ENCODE measurements at regions not wholly inside any gene's neighbourhood (a gene's known extent, or its start where the extent isn't known, plus 50 kb on each side); places are given as distances from the start of the nearest gene placed in this dataset.

DNA sequence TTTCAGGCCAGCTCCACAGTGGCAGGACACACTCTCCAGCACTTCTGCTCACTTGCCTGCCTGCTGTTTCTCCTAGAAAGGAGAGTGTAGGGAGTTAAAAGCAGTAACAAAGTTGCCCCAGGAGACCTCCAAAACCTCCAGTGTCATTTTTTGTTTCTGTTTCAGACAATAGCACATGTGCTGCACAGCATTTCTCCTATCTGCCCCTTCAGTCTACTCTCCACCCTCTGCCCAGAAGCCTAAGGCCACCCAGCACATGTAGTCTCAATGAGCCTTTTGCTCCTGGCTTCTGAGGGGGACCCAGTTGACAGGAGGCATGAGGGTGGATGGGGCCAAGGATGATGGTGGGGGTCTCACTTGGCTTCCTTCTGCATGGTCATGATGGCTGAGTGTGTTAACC lies 329.6 kb upstream of the CLNK start:
- ATAC-seq: no peak
- Mint-ChIP-seq H3K4me3 (no peak overlapping the region), H3K4me1 (no peaks in the 10 kb centered on the region), H3K36me3 (peaks cover 43% of the 10 kb centered on the region), H3K27me3 (ENCODE audit: low read depth) (peaks cover 3% of the 10 kb centered on the region; the same call in 1 of the 2 replicates), H3K27ac (no peak overlapping the region), H3K9me3 (peaks cover 52% of the 10 kb centered on the region)
- CTCF ChIA-PET: no interaction called here
- DNase-seq (ENCODE audit: low spot score): no peak
- TF ChIP-seq ELF4 (CRISPR knock-in tag; IDR thresholded peaks at IDR 0.05; ENCODE audit: low read depth): no peak
- no peak for TF ChIP-seq ZNF138 (CRISPR knock-in tag; conservative IDR thresholded peaks at IDR 0.05)
- TF ChIP-seq TP53 (CRISPR knock-in tag; IDR thresholded peaks at IDR 0.05): no peak
- TF ChIP-seq, protein P1, sequence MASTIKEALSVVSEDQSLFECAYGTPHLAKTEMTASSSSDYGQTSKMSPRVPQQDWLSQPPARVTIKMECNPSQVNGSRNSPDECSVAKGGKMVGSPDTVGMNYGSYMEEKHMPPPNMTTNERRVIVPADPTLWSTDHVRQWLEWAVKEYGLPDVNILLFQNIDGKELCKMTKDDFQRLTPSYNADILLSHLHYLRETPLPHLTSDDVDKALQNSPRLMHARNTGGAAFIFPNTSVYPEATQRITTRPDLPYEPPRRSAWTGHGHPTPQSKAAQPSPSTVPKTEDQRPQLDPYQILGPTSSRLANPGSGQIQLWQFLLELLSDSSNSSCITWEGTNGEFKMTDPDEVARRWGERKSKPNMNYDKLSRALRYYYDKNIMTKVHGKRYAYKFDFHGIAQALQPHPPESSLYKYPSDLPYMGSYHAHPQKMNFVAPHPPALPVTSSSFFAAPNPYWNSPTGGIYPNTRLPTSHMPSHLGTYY (CRISPR knock-in tag; IDR thresholded peaks at IDR 0.05): no peak
- TF ChIP-seq TEAD4 (CRISPR knock-in tag; IDR thresholded peaks at IDR 0.05): no peak
- no peak for TF ChIP-seq NFYB (CRISPR knock-in tag; conservative IDR thresholded peaks at IDR 0.05; ENCODE audit: low read depth)
- no peak for TF ChIP-seq CDX4 (CRISPR knock-in tag; IDR thresholded peaks at IDR 0.05; ENCODE audit: borderline replicate concordance)
- no peak for TF ChIP-seq ZBTB43 (CRISPR knock-in tag; IDR thresholded peaks at IDR 0.05)
- TF ChIP-seq MXD4 (CRISPR knock-in tag; IDR thresholded peaks at IDR 0.05; ENCODE audit: borderline replicate concordance): no peak
- no peak for TF ChIP-seq IRF2 (CRISPR knock-in tag; IDR thresholded peaks at IDR 0.05; ENCODE audit: borderline replicate concordance, low read depth)
- TF ChIP-seq, protein P2, sequence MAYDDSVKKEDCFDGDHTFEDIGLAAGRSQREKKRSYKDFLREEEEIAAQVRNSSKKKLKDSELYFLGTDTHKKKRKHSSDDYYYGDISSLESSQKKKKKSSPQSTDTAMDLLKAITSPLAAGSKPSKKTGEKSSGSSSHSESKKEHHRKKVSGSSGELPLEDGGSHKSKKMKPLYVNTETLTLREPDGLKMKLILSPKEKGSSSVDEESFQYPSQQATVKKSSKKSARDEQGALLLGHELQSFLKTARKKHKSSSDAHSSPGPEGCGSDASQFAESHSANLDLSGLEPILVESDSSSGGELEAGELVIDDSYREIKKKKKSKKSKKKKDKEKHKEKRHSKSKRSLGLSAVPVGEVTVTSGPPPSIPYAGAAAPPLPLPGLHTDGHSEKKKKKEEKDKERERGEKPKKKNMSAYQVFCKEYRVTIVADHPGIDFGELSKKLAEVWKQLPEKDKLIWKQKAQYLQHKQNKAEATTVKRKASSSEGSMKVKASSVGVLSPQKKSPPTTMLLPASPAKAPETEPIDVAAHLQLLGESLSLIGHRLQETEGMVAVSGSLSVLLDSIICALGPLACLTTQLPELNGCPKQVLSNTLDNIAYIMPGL (CRISPR knock-in tag; IDR thresholded peaks at IDR 0.05): no peak
- TF ChIP-seq, protein P3, sequence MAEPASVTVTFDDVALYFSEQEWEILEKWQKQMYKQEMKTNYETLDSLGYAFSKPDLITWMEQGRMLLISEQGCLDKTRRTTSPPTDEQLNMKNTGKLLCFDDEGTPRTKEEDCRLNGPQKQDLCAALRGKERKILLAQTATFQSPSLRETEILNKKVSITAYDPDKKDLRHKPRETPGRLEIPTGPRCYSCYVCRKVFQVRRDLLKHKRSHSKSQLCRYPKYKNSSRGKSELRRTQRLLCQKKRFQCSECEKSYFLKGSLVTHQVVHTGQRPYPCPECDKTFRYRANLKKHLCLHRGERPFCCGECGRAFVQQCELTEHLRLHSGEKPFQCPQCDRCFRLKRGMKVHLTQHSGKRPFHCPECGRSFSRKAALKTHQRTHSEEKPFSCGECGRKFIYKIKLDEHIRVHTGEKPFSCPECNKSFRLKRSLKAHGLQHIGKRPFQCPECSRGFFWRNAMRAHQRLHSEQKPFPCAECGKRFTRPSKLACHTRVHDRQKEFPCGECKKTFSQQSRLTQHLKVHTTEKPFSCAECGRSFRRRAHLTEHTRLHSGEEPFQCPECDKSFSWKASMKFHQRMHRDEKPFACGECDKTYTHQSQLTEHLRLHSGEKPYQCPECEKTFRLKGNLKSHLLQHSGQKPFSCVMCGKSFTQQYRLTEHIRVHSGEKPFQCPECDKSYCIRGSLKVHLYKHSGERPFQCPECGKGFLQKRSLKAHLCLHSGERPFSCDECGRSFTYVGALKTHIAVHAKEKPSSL (CRISPR knock-in tag; conservative IDR thresholded peaks at IDR 0.05): no peak
- TF ChIP-seq, protein P4, sequence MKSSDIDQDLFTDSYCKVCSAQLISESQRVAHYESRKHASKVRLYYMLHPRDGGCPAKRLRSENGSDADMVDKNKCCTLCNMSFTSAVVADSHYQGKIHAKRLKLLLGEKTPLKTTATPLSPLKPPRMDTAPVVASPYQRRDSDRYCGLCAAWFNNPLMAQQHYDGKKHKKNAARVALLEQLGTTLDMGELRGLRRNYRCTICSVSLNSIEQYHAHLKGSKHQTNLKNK (CRISPR knock-in tag; IDR thresholded peaks at IDR 0.05): no peak
- POLR2A ChIA-PET: no interaction called here

DNA sequence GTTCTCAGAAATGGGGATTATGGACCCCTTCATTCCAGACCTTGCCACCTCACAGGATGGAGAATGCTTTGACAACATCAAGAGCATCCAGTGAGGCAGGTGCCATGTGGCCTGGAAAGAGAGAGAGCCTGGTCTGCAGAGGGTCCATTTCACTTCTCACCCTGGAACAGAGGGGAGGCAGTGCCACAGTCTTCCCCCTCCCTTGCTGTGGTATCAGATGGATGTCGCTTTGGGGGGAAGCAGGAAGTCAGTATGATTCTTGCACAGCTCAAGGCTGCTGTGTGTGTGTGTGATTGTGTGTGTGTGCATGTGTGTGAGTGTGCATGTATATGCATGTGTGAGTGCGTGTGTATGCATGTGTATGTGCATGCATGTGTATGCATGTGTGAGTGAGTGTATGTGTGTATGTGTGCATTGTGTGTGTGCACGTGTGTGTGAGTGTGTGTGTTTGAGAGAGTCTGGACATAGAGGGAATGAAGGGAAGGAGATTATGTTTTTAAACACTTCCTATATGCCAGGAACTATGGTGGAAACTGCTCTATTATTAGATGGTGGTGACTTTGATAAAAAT lies 328.6 kb upstream of the CLNK start:
- no peak for ATAC-seq
- DNase-seq (ENCODE audit: low spot score): no peak
- POLR2A ChIA-PET: no interaction called here
- H3K4me3 Mint-ChIP-seq: no peak overlapping the region
- CTCF ChIA-PET: no interaction called here
- H3K9me3 Mint-ChIP-seq: peaks cover 59% of the 10 kb centered on the region
- H3K27ac Mint-ChIP-seq: no peak overlapping the region
- no peak for TF ChIP-seq NFYB (CRISPR knock-in tag; conservative IDR thresholded peaks at IDR 0.05; ENCODE audit: low read depth)
- TF ChIP-seq, protein P1 (CRISPR knock-in tag; IDR thresholded peaks at IDR 0.05): no peak
- TF ChIP-seq GTF2I (CRISPR knock-in tag; conservative IDR thresholded peaks at IDR 0.05): no peak
- TF ChIP-seq ZNF671 (CRISPR knock-in tag; IDR thresholded peaks at IDR 0.05): no peak
- TF ChIP-seq, protein P5, sequence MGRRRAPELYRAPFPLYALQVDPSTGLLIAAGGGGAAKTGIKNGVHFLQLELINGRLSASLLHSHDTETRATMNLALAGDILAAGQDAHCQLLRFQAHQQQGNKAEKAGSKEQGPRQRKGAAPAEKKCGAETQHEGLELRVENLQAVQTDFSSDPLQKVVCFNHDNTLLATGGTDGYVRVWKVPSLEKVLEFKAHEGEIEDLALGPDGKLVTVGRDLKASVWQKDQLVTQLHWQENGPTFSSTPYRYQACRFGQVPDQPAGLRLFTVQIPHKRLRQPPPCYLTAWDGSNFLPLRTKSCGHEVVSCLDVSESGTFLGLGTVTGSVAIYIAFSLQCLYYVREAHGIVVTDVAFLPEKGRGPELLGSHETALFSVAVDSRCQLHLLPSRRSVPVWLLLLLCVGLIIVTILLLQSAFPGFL (CRISPR knock-in tag; IDR thresholded peaks at IDR 0.05; ENCODE audit: borderline replicate concordance): no peak
- H3K27me3 Mint-ChIP-seq (ENCODE audit: low read depth): peaks cover 5% of the 10 kb centered on the region; the same call in 1 of the 2 replicates
- H3K36me3 Mint-ChIP-seq: peaks cover 51% of the 10 kb centered on the region
- H3K4me1 Mint-ChIP-seq: no peaks in the 10 kb centered on the region
